MM.1S (cell line): ENCODE measurements at regions not wholly inside any gene's neighbourhood (a gene's known extent, or its start where the extent isn't known, plus 50 kb on each side); places are given as distances from the start of the nearest gene placed in this dataset.

Experiments used
- CTCF ChIP-seq: fragments of 300-600 bp; sonication (generic); IDR thresholded peaks from 2 replicates; pipeline ENCODE4 v1.5.1; 2016; ENCODE audit warnings: antibody characterized with exemption, low read length, mixed read lengths
- EZH2 ChIP-seq: fragments of 300-600 bp; sonication (generic); optimal IDR thresholded peaks from 2 replicates; pipeline ENCODE3; 2017; ENCODE audit warnings: low read depth, mild to moderate bottlenecking, antibody characterized with exemption, low read length, mixed read lengths
- EZH2phosphoT487 ChIP-seq: fragments of 300-600 bp; sonication (generic); IDR thresholded peaks from 2 replicates; pipeline ENCODE4 v1.6.1; 2018; ENCODE audit warnings: antibody characterized with exemption, low read length

DNA sequence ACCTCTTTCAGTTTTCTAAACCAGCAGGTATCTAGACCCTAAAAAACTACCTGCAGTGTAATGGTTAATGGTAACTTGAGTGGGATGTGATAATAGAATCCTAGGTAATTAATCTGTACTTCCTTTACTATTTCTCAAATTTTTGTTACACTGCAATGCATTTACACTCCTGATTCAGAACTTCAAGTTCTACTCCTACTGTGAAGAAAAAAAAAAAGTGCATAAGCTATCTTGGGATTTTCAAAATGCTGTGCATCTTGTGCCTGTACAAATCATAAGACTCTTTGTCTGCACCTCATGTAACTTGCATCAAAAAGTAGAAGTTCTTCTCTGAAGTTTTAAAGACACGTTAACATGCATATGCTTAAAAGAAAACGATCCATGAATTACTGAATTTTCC lies 554.1 kb downstream of the CETN3 start:
- TF ChIP-seq EZH2 (no peak), CTCF (no peak), EZH2phosphoT487 (no peak)
